ENCODE measurements at regions not wholly inside any gene's neighbourhood (a gene's known extent, or its start where the extent isn't known, plus 50 kb on each side); places are given as distances from the start of the nearest gene placed in this dataset.

DNA sequence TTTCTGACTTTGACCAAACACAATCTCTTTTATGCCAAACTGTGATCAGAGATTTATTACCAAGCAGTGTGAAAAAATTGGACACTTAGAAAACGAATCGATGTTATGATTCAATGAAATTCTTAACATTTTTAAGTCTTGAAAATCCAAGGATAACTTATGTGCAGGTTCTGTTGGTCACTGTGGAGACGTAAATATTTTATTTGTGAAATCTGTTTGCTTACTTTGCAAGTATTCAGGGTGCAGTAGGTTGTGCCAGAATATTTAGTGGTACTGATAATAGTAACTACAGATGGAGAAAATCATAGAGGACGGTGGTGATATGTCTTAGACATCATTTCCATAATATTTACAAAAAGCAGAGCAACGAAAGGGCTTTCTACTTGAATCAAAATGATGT lies 97.3 kb downstream of the BMP2 start:
- TF ChIP-seq TAF1 (IDR thresholded peaks at IDR 0.05; ENCODE audit: low read depth, low read length): no peak
- no peak for TF ChIP-seq POLR2A (IDR thresholded peaks at IDR 0.05; ENCODE audit: low read depth, low read length)
- no peak for TF ChIP-seq POU2F2 (IDR thresholded peaks at IDR 0.05; ENCODE audit: low read depth, low read length)
- no peak for TF ChIP-seq POLR2AphosphoS5 (IDR thresholded peaks at IDR 0.05; ENCODE audit: low read depth, low read length)
- no peak for TF ChIP-seq PAX5 (IDR thresholded peaks at IDR 0.05; ENCODE audit: insufficient read depth, low read length, severe bottlenecking)

All from GM12891 (cell line).